ENCODE measurements at regions not wholly inside any gene's neighbourhood (a gene's known extent, or its start where the extent isn't known, plus 50 kb on each side); places are given as distances from the start of the nearest gene placed in this dataset.

DNA sequence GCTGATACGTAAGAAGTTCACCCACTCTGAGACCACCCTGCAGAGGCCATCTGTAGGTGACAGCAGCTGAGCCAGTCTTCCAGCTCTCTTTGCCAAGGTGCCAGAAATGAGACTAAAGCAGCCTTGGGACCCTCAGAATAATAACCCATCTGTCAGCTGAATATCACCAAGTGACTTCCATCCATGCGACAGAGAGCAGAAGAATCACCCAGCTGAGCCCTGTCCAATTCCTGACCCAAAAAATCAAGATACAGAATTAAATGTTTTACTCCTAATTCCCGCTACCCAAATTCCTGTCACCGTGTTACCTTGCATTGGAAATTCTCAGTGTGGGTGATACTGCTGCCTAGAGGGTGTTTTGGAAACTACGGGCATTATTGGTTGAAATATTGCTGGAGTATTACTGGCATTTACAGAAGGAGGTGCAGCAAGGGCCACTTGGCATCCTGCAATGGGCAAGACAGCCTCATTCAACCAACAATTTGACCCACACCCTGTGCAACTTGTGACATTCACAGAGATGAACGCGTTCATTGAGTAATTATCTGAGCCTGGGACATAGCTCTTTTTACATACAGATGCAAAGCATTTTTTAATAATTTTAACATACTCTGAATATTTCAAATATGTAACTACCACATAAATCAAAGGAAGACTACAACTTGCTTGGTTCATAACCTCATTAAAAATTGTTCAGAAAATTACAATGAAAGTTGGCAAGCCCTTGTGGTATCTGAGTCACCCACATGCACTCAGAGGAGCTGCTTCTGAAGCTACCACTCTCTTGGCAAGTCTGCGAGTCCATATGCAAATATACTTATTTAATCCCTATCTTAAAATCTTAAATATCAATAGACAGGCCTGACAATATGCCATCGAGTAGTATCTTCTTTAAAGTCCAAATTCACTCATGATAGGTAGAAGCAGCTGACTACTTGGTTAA lies 126.6 kb downstream of the C16orf95 start:
- TF ChIP-seq, protein P1, sequence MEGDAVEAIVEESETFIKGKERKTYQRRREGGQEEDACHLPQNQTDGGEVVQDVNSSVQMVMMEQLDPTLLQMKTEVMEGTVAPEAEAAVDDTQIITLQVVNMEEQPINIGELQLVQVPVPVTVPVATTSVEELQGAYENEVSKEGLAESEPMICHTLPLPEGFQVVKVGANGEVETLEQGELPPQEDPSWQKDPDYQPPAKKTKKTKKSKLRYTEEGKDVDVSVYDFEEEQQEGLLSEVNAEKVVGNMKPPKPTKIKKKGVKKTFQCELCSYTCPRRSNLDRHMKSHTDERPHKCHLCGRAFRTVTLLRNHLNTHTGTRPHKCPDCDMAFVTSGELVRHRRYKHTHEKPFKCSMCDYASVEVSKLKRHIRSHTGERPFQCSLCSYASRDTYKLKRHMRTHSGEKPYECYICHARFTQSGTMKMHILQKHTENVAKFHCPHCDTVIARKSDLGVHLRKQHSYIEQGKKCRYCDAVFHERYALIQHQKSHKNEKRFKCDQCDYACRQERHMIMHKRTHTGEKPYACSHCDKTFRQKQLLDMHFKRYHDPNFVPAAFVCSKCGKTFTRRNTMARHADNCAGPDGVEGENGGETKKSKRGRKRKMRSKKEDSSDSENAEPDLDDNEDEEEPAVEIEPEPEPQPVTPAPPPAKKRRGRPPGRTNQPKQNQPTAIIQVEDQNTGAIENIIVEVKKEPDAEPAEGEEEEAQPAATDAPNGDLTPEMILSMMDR (IDR thresholded peaks at IDR 0.05), result no peak
- no peaks in the 10 kb centered on the region for H3K4me1 ChIP-seq
- H3K4me3 ChIP-seq, result no peak overlapping the region
- peaks cover 14% of the 10 kb centered on the region for H3K9me3 ChIP-seq
- H3K36me3 ChIP-seq (ENCODE audit: insufficient read depth in 1 of 2, low read depth in 1 of 2), result no peaks in the 10 kb centered on the region
- no peaks in the 10 kb centered on the region for H3K27me3 ChIP-seq (ENCODE audit: insufficient read depth in 3 of 3, low read length in 2 of 3)
- ATAC-seq, result no peak
- H3K27ac ChIP-seq, result no peak overlapping the region
- WGBS, 3 donors, result 90 to 94% (median 92%) methylated on average over 9 of the region's 9 CpGs
- DNase-seq, result no peak
- intact Hi-C loops (cut with DNase I), result no loop called here

DNA sequence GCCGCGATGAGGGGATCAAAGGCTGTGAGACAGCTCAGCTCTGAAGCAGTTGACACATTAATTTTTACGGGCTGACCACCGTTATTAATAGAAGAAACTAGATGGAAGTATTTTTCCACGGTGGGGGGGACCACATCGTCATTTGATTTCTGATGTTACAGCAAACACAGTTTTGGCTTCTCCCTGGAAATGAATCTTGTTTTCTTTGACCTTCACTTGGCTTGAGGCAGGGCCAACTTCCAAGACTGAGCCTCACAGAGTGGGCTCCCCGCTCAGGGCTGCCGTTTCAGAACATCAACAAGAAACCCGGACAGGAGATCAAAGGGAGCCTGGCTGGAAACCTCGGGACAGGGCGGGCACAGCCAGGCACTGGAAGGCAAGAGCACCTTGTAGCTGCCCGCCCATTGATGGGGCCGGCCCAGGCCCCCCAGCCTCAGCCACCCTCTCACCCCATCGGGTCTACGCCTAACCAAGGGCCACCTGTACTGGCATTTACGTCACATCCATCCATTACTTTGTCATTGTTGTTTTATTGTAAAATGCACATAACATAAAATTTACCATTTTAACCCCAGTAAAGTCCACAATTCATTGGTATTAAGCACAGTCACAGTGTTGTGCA lies 124.6 kb downstream of the C16orf95 start:
- intact Hi-C loops (cut with DNase I), result no loop called here
- TF ChIP-seq, protein P1 (IDR thresholded peaks at IDR 0.05), result no peak
- DNase-seq (no peak), ATAC-seq (no peak)
- Histone ChIP-seq H3K4me1 (no peaks in the 10 kb centered on the region), H3K4me3 (no peak overlapping the region), H3K36me3 (ENCODE audit: insufficient read depth in 1 of 2, low read depth in 1 of 2) (no peaks in the 10 kb centered on the region), H3K27ac (no peak overlapping the region), H3K9me3 (peaks cover 14% of the 10 kb centered on the region), H3K27me3 (ENCODE audit: insufficient read depth in 3 of 3, low read length in 2 of 3) (no peaks in the 10 kb centered on the region)
- 47 to 55% (median 53%) methylated on average over 16 of the region's 16 CpGs for WGBS, 3 donors

DNA sequence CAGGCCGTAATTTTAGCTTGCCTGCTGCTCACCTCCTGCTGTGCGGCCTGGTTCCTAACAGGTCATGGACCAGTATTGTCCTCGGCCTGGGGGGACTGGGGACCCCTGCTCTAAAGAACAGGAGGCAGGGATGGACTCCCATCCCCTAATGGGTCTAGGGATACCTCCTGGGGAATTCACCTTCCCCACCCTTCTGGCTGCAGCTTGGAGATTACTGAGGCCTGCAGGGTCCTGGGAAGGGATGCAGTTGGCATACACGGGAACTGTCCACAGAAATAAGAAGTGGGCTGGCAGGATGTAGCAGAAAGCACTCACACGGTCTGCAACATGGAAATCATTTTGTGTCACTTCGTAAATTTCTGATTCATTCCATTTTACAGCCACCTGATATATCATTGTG lies 123.0 kb downstream of the C16orf95 start:
- Histone ChIP-seq H3K4me3 (no peak overlapping the region), H3K27ac (no peak overlapping the region), H3K4me1 (no peaks in the 10 kb centered on the region), H3K27me3 (ENCODE audit: insufficient read depth in 3 of 3, low read length in 2 of 3) (no peaks in the 10 kb centered on the region), H3K36me3 (ENCODE audit: insufficient read depth in 1 of 2, low read depth in 1 of 2) (no peaks in the 10 kb centered on the region), H3K9me3 (peaks cover 14% of the 10 kb centered on the region)
- ATAC-seq (no peak), DNase-seq (no peak)
- TF ChIP-seq, protein P1 (IDR thresholded peaks at IDR 0.05), result no peak
- intact Hi-C loops (cut with DNase I), result no loop called here
- 80 to 86% (median 86%) methylated on average over 6 of the region's 6 CpGs for WGBS, 3 donors

DNA sequence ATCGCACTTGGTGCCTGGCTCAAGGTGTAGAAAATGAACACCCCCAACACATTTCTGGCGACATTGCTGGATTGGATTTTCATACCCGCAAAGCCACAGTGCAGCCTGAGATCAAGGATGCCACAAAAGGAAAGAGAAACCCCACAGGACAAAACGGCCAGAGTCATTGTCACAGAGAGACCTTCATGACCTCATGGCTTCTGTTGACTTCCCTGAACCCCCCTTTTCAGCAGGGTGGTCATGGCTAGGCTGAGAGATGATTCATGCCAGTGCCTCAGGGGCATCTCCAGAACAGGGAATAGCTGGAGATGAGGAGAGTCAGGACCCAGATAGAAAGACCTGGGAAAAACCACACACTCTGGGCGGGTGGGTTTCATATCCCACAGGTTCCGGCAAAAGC lies 122.0 kb downstream of the C16orf95 start:
- DNase-seq, result no peak
- H3K4me1 ChIP-seq, result no peaks in the 10 kb centered on the region
- 80 to 86% (median 81%) methylated on average over 6 of the region's 6 CpGs for WGBS, 3 donors

More for the DNA sequence above, 122.0 kb downstream of the C16orf95 start:
- TF ChIP-seq, protein P1 (IDR thresholded peaks at IDR 0.05), result no peak
- H3K4me3 ChIP-seq, result no peak overlapping the region
- no peak overlapping the region for H3K27ac ChIP-seq
- H3K27me3 ChIP-seq (ENCODE audit: insufficient read depth in 3 of 3, low read length in 2 of 3), result no peaks in the 10 kb centered on the region
- intact Hi-C loops (cut with DNase I), result no loop called here
- ATAC-seq, result no peak
- peaks cover 5% of the 10 kb centered on the region for H3K9me3 ChIP-seq
- no peaks in the 10 kb centered on the region for H3K36me3 ChIP-seq (ENCODE audit: insufficient read depth in 1 of 2, low read depth in 1 of 2)

All from psoas muscle (tissue), 7 donors.